HG02571 (cell line): ENCODE measurements at regions not wholly inside any gene's neighbourhood (a gene's known extent, or its start where the extent isn't known, plus 50 kb on each side); places are given as distances from the start of the nearest gene placed in this dataset.
A peak's percentile ranks its signal among the peaks of the same experiment; 100 is the strongest.

ENCODE experiments used
- ATAC-seq: cut with Tn5 transposase; IDR thresholded peaks from one replicate; pipeline ENCODE4 v1.9.1; 2021; ENCODE audit warnings: mild to moderate bottlenecking, moderate library complexity; ENCODE audit not compliant: unreplicated experiment

DNA sequence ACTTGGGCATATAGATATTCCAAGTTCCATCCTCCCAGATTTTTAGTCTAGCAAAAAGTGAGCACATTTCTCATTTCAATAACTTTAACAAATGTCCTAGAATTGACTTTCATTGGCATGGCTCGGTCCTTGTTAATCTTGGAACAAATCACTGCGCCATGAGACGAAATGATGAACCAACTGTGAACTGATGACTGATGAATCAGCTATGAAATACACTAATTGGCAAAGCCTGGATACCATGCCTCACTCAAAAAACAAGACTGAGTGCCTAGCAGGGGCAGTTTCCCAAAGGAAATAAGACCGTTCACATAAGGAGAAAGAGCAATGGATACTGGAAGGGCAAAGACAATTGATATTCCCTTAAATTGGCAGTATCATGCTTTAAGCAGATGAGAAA lies 248.6 kb upstream of the VEGFC start:
- no peak for ATAC-seq

DNA sequence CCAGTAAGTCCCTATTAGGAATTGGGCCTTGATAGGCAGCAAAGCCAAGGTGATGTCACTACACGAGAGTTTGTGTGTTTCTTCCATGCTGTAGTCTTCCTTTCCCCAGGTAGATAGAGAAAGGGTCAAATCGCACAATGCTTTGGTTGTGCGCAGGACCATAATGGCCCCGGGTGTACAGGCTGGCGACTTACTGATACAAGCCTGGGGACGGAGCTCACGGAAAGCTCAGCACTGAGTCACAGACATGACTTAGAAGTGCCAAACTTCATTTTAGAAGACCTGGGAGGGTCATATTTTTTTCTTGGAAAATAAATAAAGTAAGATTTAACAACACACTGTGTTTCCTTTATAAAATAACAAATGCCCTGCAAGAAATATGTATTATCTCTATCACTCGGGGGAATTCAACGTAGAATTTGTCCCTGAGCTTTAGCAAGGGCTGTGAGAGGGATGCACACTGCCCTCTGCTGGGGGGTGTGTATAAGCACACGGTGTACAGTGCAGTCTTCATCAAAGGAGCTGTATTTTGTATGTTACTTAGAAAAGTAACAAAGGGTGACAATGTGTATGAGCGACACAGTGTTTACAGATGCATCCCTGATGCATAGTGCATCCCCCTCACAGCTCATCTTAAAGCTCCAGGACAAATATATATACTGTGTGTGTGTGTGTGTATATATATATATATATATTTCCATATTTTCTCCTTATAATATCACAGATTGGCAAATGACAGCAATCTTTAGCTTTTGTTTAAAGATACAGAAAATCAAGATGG lies 254.5 kb upstream of the VEGFC start:
- peak; percentile 85 for ATAC-seq

DNA sequence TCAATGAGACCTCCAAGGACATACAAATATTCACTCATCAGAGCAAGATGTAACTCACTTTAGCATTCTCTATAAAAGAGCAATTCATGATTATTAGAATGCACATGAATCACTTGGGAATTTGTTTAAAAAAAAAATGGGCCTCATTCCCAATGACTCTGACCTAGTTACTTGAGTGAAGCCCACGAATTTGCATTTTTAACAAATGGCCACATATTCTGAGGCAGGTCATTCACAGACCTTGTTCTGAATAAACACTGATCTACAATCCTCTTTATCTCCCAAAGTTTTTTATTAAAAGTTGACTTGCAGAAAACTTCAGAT lies 255.1 kb upstream of the VEGFC start:
- ATAC-seq = no peak

DNA sequence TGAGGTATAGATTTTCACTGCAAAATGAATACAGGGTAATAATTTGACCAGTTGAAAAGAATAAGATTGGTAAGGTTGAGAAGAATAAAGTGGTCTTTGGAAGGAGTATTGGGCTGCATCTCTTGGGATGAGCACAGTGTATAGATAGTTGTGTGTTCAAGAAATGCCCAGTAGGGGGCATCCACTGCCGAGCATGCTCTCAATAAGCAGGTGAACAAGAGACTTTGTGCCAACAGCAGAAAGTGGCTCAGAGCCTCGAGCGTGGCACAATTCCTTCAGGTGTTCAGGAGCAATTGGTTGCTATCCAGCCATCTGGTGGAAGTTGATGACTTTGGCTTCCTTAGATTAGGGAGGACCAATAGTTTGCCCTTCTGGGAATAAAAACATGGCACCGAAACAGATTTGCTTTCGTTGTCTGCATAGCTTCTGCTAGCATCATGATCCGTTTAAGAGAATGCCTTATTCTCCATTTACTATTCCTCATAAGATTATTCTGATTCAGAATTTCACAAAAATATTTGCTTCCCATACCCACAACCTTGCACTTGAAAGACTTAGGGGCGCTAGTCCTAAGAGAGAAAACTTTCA lies 258.1 kb upstream of the NEIL3 start:
- ATAC-seq = peak; percentile 81

DNA sequence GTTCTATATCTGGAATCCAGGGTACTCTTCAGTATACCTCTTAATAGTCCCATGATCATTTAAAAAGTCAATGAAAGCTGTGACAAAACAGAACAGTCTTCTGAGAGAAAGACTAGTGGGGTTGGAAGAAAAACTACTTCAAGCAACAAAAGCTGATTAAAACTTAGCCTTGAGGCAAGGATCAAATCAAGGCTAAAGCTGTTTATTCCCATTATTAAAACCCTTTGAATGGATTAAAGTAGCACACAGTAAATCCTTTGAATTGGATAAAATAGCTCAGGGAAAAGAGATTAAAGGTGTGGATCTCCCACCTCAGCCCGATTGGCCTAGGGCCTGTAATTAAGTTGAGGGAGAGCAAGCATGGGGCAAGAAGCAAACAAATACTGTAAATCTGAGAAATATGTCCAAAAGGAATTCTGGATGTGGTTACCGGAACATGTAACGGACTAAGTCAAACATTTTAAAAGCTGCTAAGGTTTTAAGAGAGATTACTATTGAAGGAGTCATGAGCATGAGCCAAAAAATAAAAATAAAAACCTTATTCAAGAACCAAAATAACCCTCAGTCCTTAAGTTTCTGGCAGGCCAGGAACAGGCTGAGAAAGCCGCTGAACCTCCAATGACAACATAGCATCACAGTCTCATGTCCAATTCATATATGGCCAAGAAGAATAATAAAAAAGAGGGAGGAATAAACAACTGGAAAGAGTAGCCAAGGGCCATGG lies 257.3 kb upstream of the NEIL3 start:
- ATAC-seq = no peak

DNA sequence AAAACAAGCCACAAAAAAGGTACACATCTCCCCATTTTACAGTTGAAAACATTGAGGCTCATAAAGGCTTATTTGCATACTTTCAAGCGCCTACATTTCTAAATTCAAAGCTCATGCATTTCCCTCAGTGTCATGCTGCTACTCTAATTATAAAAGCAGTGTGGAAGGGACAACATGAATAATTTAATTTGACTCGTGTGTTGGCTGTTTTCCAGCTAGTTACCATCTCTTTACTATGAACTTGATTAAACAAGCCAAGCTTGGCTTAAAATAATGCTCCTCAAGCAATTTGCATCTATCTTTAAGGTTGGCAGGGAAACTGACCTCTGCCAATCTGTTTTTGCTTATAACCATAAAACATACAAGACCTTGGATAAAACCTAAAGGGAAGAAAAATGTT lies 252.5 kb upstream of the NEIL3 start:
- no peak for ATAC-seq

DNA sequence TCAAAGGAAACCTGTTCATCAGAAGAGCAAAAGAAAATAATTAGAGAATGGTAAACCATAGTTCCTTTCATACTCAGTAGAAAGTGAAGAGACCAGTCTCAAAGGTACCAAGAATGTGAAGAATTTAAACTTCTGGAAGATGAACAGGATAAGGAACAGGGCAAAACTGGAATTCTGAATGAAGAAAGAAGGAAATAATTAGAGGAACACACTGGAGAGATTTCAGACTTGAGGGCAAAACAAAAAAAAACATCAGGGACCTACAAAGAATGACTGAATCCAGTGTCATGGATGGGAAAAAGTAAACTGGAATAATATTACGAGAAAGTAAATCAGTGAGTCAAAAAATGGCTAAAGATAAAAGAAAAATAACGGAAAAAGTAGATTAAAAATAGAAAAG lies 245.6 kb upstream of the NEIL3 start:
- no peak for ATAC-seq

DNA sequence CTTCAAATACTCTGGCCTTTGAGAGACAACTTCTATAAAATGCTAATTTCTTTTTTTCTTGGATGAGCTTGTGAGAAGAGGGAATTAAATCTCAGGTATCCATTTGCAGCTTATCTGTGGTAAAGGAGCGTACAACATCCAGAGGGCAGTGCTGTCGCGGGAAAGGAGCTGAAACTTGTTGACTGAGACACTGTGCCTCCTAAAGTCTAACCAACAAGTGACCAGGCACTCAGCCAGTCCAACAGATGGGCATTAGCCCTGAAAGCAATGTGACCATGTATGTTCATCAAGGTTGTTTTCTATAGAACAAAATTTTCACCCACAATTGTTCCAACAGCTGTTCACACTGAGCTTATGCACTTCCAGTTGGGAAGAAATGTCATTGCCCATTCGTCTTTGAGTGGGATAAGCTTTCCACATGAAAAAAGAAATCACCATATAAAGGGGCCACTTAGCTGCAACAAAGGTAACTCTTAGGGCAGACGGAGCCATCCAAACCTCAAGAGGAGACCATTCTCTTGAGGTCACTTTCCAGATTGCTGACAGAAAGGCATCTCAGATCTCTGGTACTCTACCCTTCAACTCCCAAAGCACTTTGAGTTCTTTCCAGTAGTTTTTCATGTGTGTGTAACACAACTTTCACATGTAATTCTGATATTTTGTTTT lies 244.8 kb upstream of the NEIL3 start:
- no peak for ATAC-seq

DNA sequence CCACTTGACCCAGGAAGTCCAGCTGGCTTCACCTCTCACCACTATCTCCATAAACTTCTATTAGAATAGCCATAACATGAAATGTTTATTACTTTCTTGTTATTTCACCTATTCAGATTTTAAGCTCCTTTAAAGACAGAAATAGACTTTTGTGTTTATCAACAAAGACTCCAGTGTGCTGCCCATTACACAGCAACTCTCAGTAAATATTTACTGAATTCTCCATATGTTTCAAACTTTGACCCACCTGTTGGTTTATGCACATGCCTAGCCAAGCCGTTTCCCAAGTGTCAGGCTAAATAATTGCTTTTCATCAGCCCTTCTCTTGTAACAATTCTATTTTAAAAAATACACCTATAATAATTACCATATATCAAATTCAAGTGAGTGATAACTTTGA lies 242.9 kb upstream of the NEIL3 start:
- no peak for ATAC-seq

DNA sequence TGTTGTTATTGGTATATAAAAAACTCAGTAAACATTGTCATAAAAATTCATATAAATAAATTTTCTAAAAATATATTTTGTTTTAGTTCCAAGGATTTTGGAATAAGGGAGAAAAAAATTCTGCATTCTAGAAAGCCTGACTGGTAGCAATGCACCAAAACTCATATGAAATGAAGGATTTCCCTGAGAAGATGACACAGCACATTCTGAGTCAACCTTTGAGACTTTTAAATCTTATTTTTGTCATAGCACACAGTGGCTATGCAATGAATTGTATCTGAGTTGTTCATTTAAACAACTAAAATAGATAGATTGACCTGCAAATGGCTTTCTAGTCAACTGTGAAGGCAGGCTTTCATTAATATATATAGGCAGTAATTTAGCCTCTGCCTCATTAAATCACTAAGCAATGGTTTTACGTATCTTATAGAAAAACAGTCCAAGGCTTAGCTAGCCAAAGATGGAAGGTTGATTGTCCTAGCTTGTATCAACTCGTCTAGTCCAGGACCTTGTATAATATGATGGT lies 239.1 kb upstream of the NEIL3 start:
- no peak for ATAC-seq

DNA sequence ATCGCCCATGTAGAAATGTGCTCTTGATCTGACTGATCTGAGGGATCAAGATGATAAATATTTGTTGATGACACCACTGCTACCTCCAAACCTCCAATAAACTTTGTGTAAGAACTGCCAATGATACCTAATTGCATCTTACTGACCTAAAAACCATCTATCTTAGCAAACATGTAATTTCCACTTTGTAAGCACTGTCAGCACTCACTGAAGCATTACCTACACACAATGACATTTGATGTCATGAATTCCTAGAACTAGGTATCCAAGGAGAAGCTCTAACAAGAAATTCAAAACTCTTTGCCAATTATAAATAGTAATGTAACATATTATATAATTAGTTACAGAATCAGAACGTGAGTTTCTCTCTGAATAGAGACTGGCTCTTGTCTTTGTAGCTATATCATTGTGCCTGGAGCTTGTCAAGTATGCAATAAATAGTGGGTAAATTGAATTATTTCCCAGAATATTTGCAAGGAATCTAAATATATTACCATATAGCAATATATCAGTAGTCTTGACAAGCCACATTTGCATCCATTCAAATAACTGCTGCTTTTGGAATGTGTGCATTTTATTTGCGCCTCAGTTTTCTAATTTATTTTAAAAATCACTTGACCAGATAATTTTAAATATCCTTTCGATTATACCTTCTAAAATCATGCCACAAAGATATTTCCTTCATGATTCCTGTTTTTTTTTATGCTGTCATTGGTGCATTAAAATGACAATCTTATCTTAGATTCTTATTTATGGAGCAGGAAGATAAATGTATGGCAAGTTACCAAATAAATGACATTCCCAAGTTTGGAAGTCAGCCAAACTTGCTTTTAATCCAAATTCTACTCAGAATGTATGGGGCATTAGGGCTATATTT lies 232.3 kb upstream of the NEIL3 start:
- ATAC-seq = no peak

DNA sequence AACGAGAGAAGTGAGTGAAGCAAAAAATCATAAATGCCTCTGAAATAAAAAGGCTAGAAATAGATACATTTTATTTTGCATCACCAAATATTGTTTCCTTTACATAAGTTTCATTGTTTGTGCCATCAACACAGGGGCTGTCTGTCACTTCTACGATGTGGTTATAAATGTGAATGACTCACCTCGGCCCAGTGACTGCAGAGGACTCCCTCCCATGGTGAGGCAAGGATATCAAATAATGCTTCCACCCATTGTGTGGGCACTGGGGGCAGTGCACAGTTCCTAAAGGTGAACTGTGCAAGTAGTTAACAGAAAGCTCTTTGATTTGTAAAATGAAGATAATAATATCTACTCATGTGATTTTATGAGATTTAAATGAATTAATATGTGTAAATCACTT lies 230.3 kb upstream of the NEIL3 start:
- no peak for ATAC-seq

DNA sequence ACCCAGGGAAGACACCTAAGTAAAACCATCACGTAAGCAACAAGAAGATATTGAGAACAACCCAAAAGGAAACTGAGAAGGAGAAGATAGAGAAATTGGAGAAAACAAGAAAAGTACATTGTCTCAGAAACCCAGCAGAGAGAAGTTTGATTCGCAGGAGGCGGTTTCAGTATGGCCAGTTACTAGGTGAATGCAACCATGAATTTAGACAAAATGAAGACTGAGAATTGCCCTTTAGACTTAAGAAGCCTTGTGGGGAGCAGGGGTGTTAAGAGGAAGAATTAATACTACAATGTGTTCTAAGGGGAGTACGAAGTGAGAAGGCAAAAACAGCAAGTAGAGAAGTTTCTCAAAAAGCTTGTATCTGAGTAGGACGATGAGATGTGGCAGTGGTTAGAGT lies 229.3 kb upstream of the NEIL3 start:
- ATAC-seq = no peak

DNA sequence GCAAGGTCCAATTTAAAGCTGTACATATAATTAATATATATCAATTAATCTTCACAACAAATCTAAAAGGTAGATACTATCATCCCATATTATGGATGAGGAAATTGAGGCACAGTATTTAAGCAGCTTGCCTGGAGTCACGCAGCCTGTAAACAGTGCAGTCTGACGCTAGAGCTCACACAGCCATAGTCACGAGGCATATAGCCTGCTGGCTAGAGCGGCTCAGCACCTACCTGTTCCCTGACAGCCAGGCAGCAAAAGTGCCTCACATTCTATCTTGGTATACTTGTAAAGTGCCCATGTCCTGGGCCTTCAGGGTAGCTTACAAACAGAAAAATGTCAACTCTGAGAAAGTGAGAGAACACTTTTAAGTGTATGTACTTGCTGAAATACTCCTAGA lies 222.6 kb upstream of the NEIL3 start:
- ATAC-seq = no peak

DNA sequence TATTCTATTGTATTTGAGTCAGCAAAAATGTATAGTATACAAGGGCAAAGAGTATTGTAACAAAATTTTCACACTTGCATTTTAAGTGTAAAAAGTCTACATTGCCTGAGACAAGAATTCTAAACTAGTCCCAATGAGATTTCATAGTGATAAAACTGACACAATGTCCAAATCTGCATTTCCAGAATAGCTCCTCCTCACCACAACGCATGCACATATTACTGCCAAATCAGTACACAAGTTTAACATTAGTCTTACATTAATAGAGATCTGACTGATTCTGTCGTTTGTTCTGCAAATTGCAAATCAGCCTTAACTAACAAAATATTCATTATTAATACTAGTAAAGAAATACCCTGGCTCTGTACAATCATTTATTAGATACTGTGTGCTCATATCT lies 222.2 kb upstream of the NEIL3 start:
- ATAC-seq = no peak

DNA sequence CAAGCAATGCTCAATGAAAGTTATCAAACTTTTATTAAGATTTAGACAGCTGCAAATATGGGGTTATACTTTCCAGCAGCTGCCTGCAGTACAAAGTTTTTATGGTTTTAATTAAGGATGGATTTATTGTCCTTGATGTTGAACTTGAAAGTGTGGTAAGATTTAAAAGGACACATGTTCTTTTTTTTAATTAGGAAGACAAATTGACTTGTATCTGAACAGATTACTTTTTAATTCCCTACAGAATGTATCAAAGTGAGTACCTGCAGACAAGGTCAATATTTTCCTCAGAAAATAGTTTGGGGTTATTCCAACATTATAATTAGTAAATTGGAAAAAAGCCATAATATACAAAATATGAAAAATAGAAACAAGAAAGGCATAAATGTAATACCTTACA lies 218.2 kb upstream of the NEIL3 start:
- ATAC-seq = no peak

DNA sequence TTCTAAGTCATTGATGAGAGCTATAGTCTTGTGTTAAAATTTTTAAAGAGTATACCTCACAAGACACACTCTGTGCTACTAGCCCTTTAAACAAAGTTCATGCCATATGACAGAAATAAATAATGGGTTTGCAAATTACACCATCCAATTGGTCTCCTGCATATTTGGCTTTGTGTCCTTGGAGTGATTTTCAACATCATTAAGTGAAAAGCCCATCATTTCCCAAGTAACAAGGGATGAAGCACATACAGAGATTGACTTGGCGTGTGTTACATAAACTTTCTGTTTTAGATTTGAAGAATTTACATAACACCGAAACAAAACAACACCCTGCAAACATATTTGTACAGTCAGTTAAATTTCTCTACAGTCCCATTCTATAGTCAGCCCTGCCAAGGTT lies 216.9 kb upstream of the NEIL3 start:
- ATAC-seq = no peak

DNA sequence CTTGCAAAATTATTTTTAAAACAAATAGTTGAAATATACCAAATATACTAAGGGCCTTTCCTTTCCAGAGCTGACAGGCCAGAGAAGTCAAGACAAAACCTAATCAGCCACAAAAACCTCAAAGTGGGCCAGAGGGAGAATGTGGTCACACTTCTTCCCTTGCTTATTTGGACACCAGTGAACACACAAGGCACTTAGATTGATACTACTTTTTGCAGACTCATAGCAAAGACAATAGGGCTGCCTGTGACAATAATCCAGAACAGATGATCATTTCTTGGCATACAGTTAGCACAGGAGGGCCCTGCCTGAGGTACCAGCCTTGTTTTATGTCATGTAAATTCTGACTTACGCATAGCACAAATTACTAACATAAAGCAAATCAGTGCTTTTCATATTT lies 215.7 kb upstream of the NEIL3 start:
- no peak for ATAC-seq

DNA sequence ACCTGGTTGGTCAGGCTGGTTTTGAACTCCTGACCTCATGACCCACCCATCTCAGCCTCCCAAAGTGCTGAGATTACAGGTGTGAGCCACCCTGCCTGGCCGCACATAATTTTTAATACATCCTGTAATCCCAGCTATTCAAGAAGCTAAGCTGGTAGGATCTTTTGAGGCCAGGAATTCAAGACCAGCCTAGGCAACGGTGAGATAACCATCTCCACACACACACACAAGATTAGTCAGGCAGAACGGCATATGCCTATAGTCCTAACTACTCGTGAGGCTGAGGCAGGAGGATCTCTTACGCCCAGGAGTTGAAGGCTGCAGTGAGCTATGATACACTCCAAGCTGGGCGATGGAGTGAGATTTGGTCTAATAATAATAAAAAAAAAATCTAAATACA lies 212.4 kb upstream of the NEIL3 start:
- ATAC-seq = no peak

DNA sequence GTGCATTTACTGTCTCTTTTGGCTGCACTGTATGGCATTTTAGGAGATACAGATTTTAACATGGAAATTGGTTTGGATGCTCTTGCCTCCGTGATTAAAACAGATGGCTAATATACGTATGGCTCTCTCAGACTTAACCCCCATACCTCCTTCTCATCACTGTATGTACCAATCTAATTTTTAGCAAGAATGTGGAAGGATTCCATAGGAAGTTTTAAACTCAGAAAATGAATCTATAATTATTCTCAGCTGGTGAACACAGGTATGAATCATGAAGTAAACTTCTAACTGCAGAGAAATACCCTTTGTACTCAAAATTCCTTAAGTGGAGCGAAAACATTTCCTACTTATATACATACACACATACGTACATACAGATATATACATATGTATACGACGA lies 210.5 kb upstream of the NEIL3 start:
- no peak for ATAC-seq

DNA sequence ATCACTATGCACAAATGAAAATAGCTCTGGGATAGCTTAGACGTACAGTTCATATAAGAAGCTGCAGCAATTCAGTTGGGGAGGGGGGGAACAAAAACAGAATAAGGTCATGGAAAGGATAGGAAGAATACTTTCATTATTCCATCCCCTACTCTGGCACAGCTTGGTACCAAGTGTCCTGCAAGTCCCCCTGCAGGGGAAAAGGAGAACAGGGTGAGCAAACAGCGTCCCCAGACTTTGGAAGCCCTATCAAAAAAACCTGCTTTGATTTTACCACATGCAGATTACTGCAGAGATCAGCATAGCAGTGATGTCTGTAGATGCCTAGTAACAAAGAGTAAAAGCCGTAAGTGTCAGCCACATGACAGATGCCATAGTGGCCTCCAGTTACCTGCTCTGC lies 209.4 kb upstream of the NEIL3 start:
- no peak for ATAC-seq
